WI38 (cell line): ENCODE measurements at regions not wholly inside any gene's neighbourhood (a gene's known extent, or its start where the extent isn't known, plus 50 kb on each side); places are given as distances from the start of the nearest gene placed in this dataset.

ENCODE experiments used
- H3K4me3 ChIP-seq: 2 replicates; pipeline ENCODE4 v1.5.1; 2011; ENCODE audit warnings: low read depth, mild to moderate bottlenecking, control low read depth, low read length
- TF ChIP-seq, protein P1 (sequence below): IDR thresholded peaks from 2 replicates; pipeline ENCODE4 v1.5.1; 2012; ENCODE audit warnings: low read depth, mild to moderate bottlenecking, control low read depth, low read length

GRCh38 chr6:120871416-120872261, 462.6 kb downstream of the TBC1D32 start:
- TF ChIP-seq, protein P1, sequence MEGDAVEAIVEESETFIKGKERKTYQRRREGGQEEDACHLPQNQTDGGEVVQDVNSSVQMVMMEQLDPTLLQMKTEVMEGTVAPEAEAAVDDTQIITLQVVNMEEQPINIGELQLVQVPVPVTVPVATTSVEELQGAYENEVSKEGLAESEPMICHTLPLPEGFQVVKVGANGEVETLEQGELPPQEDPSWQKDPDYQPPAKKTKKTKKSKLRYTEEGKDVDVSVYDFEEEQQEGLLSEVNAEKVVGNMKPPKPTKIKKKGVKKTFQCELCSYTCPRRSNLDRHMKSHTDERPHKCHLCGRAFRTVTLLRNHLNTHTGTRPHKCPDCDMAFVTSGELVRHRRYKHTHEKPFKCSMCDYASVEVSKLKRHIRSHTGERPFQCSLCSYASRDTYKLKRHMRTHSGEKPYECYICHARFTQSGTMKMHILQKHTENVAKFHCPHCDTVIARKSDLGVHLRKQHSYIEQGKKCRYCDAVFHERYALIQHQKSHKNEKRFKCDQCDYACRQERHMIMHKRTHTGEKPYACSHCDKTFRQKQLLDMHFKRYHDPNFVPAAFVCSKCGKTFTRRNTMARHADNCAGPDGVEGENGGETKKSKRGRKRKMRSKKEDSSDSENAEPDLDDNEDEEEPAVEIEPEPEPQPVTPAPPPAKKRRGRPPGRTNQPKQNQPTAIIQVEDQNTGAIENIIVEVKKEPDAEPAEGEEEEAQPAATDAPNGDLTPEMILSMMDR: no peak
- no peak overlapping the region for H3K4me3 ChIP-seq

GRCh38 chr6:120869397-120869796, 464.9 kb downstream of the TBC1D32 start:
- TF ChIP-seq, protein P1: no peak
- H3K4me3 ChIP-seq: no peak overlapping the region

DNA sequence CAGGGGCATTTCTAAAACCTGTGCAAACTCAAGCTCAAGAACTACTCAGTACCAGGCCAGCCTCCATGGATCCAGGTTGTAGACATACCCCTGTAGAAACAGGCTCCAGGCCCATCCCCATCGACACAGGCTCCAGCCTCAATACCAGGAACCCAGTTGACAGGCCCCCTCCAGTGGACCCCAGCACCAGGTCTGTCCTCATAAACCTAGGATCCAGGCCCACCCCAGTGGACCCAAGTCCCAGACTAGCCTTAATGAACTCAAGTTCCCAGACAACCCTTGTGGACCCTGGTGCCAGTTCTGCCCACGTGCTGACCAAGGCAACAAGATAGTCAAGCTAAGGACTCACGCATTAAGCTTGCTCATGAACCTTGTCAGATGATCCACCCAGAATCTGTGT, 476.9 kb downstream of the TBC1D32 start:
- TF ChIP-seq, protein P1: no peak
- H3K4me3 ChIP-seq: no peak overlapping the region

GRCh38 chr6:120854583-120854982, 479.7 kb downstream of the TBC1D32 start:
- TF ChIP-seq, protein P1: no peak
- no peak overlapping the region for H3K4me3 ChIP-seq

DNA sequence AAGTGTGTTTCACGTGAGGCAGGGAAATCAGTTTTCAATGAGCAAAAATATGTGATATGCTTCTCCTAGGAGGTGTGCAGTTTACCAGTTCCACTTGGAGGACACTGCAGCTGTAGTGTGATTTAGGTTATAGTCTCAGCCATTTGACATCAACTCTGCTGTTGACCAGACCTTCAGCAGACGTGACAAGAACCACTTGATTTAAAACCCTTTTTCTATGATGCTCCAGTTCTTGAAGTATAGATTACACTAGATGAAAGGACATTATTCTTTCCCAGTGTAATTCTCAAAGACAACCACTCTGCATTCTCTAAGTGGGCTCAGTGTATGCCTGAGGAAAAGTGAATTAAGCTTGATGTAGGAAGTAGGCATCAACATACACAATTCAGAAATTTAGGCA, 480.8 kb downstream of the TBC1D32 start:
- TF ChIP-seq, protein P1: no peak
- H3K4me3 ChIP-seq: no peak overlapping the region

DNA sequence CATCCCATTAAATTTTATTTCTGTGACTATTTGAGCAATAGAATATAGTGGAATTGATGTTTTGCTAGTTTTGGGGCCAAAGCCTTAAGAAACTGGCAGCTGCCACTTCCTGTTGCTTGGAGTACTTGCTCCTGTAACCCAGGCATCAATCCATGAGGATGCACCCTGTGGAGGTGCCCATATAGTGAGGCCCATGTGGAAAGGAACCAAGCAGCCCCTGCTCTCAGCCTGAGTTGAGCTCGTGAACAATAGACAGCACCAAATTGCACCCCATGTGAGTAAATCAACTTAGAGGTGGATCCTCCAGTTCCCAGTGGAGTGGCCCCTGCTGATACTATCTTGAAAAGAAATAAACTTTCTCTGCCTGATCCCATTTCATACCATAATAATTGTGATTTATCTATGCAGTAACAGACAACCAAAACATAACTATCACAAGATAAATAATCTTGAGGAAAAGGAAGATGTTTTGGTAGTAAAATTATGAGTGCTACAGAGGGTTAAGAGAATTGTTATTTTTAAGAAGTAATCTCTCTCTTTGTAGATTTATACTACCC, 481.9 kb downstream of the TBC1D32 start:
- TF ChIP-seq, protein P1: no peak
- H3K4me3 ChIP-seq: no peak overlapping the region

DNA sequence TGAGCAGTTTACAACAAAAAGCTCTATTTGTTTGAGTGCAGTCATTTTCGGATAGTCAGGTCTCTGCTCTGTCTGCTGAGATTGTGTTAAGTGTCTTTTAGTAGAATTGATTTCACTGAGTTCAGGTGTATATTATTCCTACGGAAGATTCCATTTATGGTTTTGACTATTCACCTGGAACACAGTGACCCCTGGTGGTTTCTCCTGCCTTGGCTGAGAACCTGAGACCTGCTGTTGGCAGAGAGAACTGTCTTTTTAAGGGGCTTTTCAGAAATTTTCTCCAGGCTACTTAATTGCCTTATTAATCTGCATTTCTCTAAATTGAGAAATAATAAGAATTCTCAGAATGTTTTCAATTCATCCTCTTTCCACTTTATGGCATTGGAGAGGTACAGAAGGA, 508.0 kb downstream of the TBC1D32 start:
- no peak overlapping the region for H3K4me3 ChIP-seq
- TF ChIP-seq, protein P1: no peak
